ENCODE measurements at regions not wholly inside any gene's neighbourhood (a gene's known extent, or its start where the extent isn't known, plus 50 kb on each side); places are given as distances from the start of the nearest gene placed in this dataset.

GRCh38 chr16:61214780-61215179, 821.5 kb downstream of the CDH8 start:
- Mint-ChIP-seq H3K36me3 (no peaks in the 10 kb centered on the region), H3K27me3 (no peaks in the 10 kb centered on the region), H3K27ac (no peak overlapping the region), H3K4me3 (no peak overlapping the region), H3K4me1 (no peaks in the 10 kb centered on the region), H3K9me3 (peaks cover 0 to 20% (median 6%) of the 10 kb centered on the region in 9 donors)
- POLR2A ChIA-PET = no interaction called here
- no peak for ATAC-seq
- no peak for DNase-seq

- H3K9me3 Mint-ChIP-seq = peaks cover 6 to 39% (median 14%) of the 10 kb centered on the region in 9 donors
- H3K36me3 Mint-ChIP-seq = no peaks in the 10 kb centered on the region
- H3K4me1 Mint-ChIP-seq = no peaks in the 10 kb centered on the region
- H3K27ac Mint-ChIP-seq = no peak overlapping the region
- H3K4me3 Mint-ChIP-seq = no peak overlapping the region
- DNase-seq (no peak), ATAC-seq (no peak)
- no peaks in the 10 kb centered on the region for H3K27me3 Mint-ChIP-seq
- POLR2A ChIA-PET = no interaction called here
Measured at GRCh38 chr16:61210076-61210475, 826.2 kb downstream of the CDH8 start.

DNA sequence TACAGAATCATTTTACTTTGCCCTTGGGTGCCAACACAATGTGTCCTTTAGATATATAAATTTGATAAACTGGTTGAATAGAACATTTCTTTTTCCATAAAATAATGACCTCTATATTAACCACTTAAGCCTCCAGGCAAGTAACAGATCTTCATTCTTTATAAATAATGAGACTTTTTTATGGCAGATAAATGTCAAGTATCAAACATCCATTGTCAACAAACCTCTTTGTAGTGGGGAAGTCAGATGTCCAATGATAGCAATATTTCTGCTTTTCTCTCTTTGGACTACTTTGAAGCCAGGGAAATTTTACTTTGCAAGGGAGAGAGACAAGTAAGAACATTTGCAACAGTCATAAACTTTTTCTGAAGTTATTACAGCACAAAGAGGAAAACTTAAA, 841.2 kb downstream of the CDH8 start:
- Mint-ChIP-seq H3K9me3 (peaks cover 5 to 43% (median 18%) of the 10 kb centered on the region in 9 donors), H3K4me1 (no peaks in the 10 kb centered on the region), H3K36me3 (peaks cover 0 to 5% (median 0%) of the 10 kb centered on the region in 3 donors), H3K4me3 (no peak overlapping the region), H3K27ac (no peak overlapping the region), H3K27me3 (no peaks in the 10 kb centered on the region)
- POLR2A ChIA-PET = no interaction called here
- DNase-seq (no peak), ATAC-seq (no peak)

DNA sequence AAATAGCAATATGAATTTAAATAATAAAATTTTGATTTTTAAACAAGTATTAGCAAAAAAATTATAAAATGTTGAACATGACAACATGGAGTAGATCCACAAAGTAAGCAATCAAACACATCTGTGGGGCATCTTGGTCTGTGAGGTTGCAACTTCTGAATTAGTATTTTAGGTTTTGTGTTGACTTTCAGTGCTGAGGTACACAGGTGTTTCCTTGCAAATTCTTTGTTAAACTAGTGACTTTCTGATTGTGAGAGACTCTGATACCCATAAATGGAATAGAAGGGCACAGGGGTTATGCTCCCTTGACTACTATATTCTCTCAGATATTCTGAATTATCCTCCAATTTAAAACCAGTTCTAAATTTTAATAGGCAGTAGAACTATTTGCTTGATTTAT, 841.7 kb downstream of the CDH8 start:
- H3K27ac Mint-ChIP-seq = no peak overlapping the region
- no peaks in the 10 kb centered on the region for H3K27me3 Mint-ChIP-seq
- no peak overlapping the region for H3K4me3 Mint-ChIP-seq
- DNase-seq = no peak
- H3K4me1 Mint-ChIP-seq = no peaks in the 10 kb centered on the region
- H3K36me3 Mint-ChIP-seq = peaks cover 0 to 5% (median 0%) of the 10 kb centered on the region in 3 donors
- peaks cover 5 to 41% (median 20%) of the 10 kb centered on the region in 9 donors for H3K9me3 Mint-ChIP-seq
- POLR2A ChIA-PET = no interaction called here
- no peak for ATAC-seq

GRCh38 chr16:61182391-61182790, 853.8 kb downstream of the CDH8 start:
- Mint-ChIP-seq H3K27me3 (no peaks in the 10 kb centered on the region), H3K9me3 (peaks cover 0 to 38% (median 14%) of the 10 kb centered on the region in 9 donors), H3K4me3 (no peak overlapping the region), H3K4me1 (no peaks in the 10 kb centered on the region), H3K27ac (no peak overlapping the region), H3K36me3 (peaks cover 0 to 6% (median 1%) of the 10 kb centered on the region in 3 donors)
- POLR2A ChIA-PET = no interaction called here
- ATAC-seq = no peak
- DNase-seq = no peak

DNA sequence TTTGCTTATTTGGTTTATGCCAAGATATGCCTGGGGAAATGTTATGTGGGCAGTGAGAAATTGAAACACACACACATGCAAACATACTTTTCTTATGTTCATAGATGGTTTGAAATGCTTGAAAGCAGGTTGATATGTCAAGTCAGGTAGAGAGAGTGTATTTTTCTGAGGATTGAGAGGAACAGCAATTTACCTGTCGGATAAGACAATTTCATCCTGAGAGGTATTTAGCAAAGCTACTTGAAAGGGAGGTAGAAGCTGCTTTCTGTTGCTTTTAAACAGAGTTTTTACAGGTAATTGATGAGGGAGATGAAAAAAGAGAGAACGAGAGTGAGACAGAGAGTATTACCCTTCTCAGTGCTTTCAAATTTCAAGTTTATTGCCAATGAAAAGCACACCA, 854.3 kb downstream of the CDH8 start:
- H3K27me3 Mint-ChIP-seq = no peaks in the 10 kb centered on the region
- ATAC-seq = no peak
- DNase-seq = no peak
- POLR2A ChIA-PET = no interaction called here
- no peak overlapping the region for H3K27ac Mint-ChIP-seq
- H3K9me3 Mint-ChIP-seq = peaks cover 0 to 38% (median 14%) of the 10 kb centered on the region in 9 donors
- no peaks in the 10 kb centered on the region for H3K4me1 Mint-ChIP-seq
- no peak overlapping the region for H3K4me3 Mint-ChIP-seq
- peaks cover 0 to 4% (median 1%) of the 10 kb centered on the region in 3 donors for H3K36me3 Mint-ChIP-seq

DNA sequence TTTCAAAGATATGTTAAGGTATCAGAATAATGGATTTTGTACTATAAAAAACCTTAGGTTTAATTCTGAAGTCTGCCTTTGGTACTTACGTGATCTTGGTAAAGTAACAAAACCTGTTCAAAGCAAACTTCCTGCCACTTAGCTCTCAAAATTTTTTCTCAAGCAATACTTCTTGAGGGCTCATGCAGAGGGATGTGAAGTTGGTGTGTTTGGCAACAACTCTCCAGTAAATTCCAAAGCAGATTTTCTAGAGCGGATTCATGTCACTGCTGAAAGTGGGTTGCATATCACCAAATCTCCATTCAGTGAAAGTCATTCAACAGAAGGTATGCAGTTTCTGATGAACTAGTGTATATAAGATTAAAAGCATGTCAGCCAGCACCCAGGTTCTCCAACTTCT, 856.7 kb downstream of the CDH8 start:
- POLR2A ChIA-PET = no interaction called here
- Mint-ChIP-seq H3K27ac (no peak overlapping the region), H3K9me3 (peaks cover 0 to 35% (median 17%) of the 10 kb centered on the region in 9 donors), H3K4me1 (no peaks in the 10 kb centered on the region), H3K4me3 (no peak overlapping the region), H3K36me3 (no peaks in the 10 kb centered on the region), H3K27me3 (no peaks in the 10 kb centered on the region)
- no peak for ATAC-seq
- no peak for DNase-seq

DNA sequence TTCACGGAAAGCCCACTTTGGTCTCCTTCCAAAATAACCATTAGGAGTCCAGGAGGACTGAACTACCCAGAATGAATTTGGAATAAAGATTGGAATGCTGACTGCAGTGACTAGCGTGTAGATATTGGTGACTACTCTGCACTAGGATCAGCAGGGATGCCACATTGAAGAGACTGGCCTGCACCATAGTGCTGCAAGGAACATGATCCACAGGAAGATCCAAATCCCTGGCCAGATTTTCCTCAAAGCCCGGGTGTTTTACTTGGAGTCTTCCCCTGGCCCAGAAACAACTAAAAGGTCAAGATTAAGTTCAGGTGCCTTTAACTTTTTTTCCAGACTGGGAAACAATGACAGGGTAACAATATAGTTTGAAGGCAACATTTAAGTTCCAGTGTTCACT, 870.4 kb downstream of the CDH8 start:
- DNase-seq = no peak
- Mint-ChIP-seq H3K27me3 (no peaks in the 10 kb centered on the region), H3K4me1 (no peaks in the 10 kb centered on the region), H3K36me3 (peaks cover 0 to 13% (median 0%) of the 10 kb centered on the region in 3 donors), H3K9me3 (peaks cover 3 to 47% (median 16%) of the 10 kb centered on the region in 9 donors), H3K27ac (no peak overlapping the region), H3K4me3 (no peak overlapping the region)
- POLR2A ChIA-PET = no interaction called here
- no peak for ATAC-seq

DNA sequence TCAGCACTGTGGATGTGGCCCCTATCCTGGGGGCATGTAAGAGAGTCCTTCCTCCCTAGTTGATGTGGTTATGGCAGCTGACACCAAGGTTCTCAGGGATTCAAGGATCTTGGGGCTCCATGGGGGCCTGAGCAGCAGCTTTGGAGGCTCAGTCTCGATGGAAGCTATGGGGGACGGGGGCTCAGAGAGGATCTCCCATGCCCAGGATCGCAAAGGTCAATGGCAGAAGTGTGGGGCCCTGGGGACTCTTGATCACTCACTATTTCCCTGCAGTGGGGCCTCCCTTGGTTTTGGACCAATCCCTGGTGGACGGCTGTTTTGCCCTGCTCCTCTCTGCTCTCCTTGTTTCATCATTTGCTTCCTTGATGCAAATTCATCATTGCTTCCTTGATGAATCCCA, 885.9 kb downstream of the CDH8 start:
- DNase-seq = no peak
- Mint-ChIP-seq H3K4me3 (no peak overlapping the region), H3K27me3 (no peaks in the 10 kb centered on the region), H3K4me1 (peaks cover 0 to 4% (median 0%) of the 10 kb centered on the region in 4 donors), H3K27ac (no peak overlapping the region), H3K9me3 (peaks cover 0 to 34% (median 8%) of the 10 kb centered on the region in 9 donors), H3K36me3 (peaks cover 0 to 4% (median 0%) of the 10 kb centered on the region in 3 donors)
- POLR2A ChIA-PET = no interaction called here
- no peak for ATAC-seq

- peaks cover 0 to 4% (median 0%) of the 10 kb centered on the region in 3 donors for H3K36me3 Mint-ChIP-seq
- H3K27ac Mint-ChIP-seq = no peak overlapping the region
- peaks cover 0 to 38% (median 8%) of the 10 kb centered on the region in 9 donors for H3K9me3 Mint-ChIP-seq
- POLR2A ChIA-PET = no interaction called here
- H3K27me3 Mint-ChIP-seq = no peaks in the 10 kb centered on the region
- no peak for DNase-seq
- no peak overlapping the region for H3K4me3 Mint-ChIP-seq
- peaks cover 0 to 4% (median 0%) of the 10 kb centered on the region in 4 donors for H3K4me1 Mint-ChIP-seq
- ATAC-seq = no peak
Measured at GRCh38 chr16:61149709-61150108, 886.5 kb downstream of the CDH8 start.

DNA sequence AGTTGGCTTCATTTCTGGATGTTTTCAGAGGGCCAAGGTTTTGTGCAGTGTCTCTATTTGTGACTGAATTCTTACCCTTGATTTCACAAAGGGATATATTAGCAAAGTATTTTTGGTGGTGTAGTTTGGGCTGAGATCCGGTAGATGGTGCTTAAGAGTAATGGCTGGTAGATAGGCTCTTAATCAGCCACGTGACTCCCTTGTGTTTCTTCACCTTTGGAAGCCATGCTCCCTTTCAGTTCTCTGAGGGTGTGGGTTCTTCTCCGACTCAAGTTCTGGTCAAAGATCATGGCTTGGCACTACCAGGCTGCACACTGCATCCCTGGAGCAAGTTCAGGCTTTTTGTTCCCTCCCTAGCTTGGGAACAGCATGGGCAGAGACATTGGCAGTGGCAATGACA, 887.3 kb downstream of the CDH8 start:
- POLR2A ChIA-PET = no interaction called here
- no peak overlapping the region for H3K27ac Mint-ChIP-seq
- H3K36me3 Mint-ChIP-seq = peaks cover 0 to 8% (median 0%) of the 10 kb centered on the region in 3 donors
- peaks cover 3 to 41% (median 8%) of the 10 kb centered on the region in 9 donors for H3K9me3 Mint-ChIP-seq
- ATAC-seq = no peak
- H3K27me3 Mint-ChIP-seq = no peaks in the 10 kb centered on the region
- no peak overlapping the region for H3K4me3 Mint-ChIP-seq
- H3K4me1 Mint-ChIP-seq = peaks cover 0 to 4% (median 0%) of the 10 kb centered on the region in 4 donors
- DNase-seq = no peak

DNA sequence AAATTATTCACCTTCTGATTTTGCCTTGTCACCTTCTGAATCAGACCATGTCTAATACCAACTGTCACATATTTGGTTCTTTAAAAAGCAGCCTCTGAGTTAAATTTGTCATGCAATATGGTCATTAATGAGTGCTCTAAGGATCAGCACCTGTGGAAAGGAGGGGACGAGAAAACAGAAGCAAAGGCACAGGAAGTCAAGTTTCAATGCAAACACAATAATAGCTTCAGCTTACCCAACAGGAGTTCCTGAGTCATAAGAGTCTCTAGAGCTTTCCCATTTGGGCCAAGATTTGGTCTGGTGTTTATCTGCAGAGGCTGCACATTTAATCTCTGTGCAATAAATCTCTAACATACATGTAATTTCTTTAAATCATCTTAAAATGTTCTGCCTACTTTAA, 889.8 kb downstream of the CDH8 start:
- Mint-ChIP-seq H3K9me3 (peaks cover 6 to 48% (median 22%) of the 10 kb centered on the region in 9 donors), H3K36me3 (peaks cover 0 to 8% (median 0%) of the 10 kb centered on the region in 3 donors), H3K27me3 (no peaks in the 10 kb centered on the region), H3K27ac (no peak overlapping the region), H3K4me3 (no peak overlapping the region), H3K4me1 (peaks cover 0 to 4% (median 0%) of the 10 kb centered on the region in 4 donors)
- DNase-seq (no peak), ATAC-seq (no peak)
- POLR2A ChIA-PET = no interaction called here

DNA sequence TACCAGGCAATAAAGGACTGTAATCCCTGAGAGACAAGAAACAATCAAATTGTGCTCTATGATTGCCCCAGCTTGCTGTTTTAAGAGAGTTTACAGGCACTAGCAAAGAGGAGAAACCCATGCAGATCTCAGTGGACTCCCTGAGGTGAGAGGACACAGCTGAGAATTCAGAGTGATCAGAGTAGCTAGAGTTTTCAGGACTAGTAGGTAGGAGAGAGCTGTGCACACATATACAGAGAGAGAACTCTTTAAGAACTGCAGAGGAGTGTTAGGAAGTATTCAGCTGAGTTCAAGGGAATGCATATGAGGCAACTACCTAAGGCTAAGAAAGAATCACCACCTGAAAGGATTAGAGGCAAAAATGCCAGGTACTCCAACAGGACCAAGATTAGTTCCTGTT, 904.8 kb downstream of the CDH8 start:
- H3K4me1 Mint-ChIP-seq = no peaks in the 10 kb centered on the region
- ATAC-seq (no peak), DNase-seq (no peak)
- no peaks in the 10 kb centered on the region for H3K27me3 Mint-ChIP-seq
- peaks cover 0 to 25% (median 12%) of the 10 kb centered on the region in 9 donors for H3K9me3 Mint-ChIP-seq
- no peak overlapping the region for H3K27ac Mint-ChIP-seq
- H3K36me3 Mint-ChIP-seq = peaks cover 0 to 6% (median 0%) of the 10 kb centered on the region in 3 donors
- H3K4me3 Mint-ChIP-seq = no peak overlapping the region
- POLR2A ChIA-PET = no interaction called here

GRCh38 chr16:61128545-61129323, 907.5 kb downstream of the CDH8 start:
- POLR2A ChIA-PET = no interaction called here
- H3K27me3 Mint-ChIP-seq = no peaks in the 10 kb centered on the region
- peaks cover 0 to 28% (median 16%) of the 10 kb centered on the region in 9 donors for H3K9me3 Mint-ChIP-seq
- H3K27ac Mint-ChIP-seq = no peak overlapping the region
- ATAC-seq = no peak
- H3K4me1 Mint-ChIP-seq = no peaks in the 10 kb centered on the region
- H3K4me3 Mint-ChIP-seq = no peak overlapping the region
- no peak for DNase-seq
- H3K36me3 Mint-ChIP-seq = peaks cover 0 to 6% (median 0%) of the 10 kb centered on the region in 3 donors

All from naive thymus-derived CD8-positive, alpha-beta T cell (primary cell).